Activated CD8-positive, alpha-beta T cell treated with anti-CD3 and anti-CD28 coated beads for 36 hours (primary cell): ENCODE measurements at regions not wholly inside any gene's neighbourhood (a gene's known extent, or its start where the extent isn't known, plus 50 kb on each side); places are given as distances from the start of the nearest gene placed in this dataset.
"Not testable (repeated sequence)": the region's sequence is repeated elsewhere in the genome, so short reads cannot be mapped to it uniquely, and the experiment has no call there.

Experiments used
- ATAC-seq: fragments of 200-7000 bp; cut with Tn5 transposase; one replicate; pipeline ENCODE4 v1.10.0; 2021; ENCODE audit warnings: mild to moderate bottlenecking, moderate library complexity
- CTCF ChIA-PET: fragments of 350-600 bp; sonication (Branson Sonifier 250); formaldehyde crosslinking; loops from one replicate; lab custom pipeline; 2021; ENCODE audit warnings: antibody characterized with exemption; lab: Charles Lee
- POLR2A ChIA-PET: fragments of 350-600 bp; sonication (Branson Sonifier 250); formaldehyde crosslinking; loops from one replicate; lab custom pipeline; 2021; ENCODE audit warnings: antibody characterized with exemption; lab: Charles Lee
- DNase-seq: peaks from one replicate; pipeline ENCODE4 v3.0.0-alpha.2; 2020
- H3K27ac Mint-ChIP-seq: one replicate; pipeline ENCODE4 v1.8.0; 2021; ENCODE audit warnings: mild to moderate bottlenecking, mixed read lengths
- H3K27me3 Mint-ChIP-seq: one replicate; pipeline ENCODE4 v1.8.0; 2021; ENCODE audit warnings: mixed read lengths
- H3K36me3 Mint-ChIP-seq: one replicate; pipeline ENCODE4 v1.8.0; 2021; ENCODE audit warnings: low read depth, mixed read lengths
- H3K4me1 Mint-ChIP-seq: one replicate; pipeline ENCODE4 v1.8.0; 2021; ENCODE audit warnings: low read depth, mixed read lengths
- H3K4me3 Mint-ChIP-seq: one replicate; pipeline ENCODE4 v1.8.0; 2021; ENCODE audit warnings: mild to moderate bottlenecking, moderate library complexity, mixed read lengths
- H3K9me3 Mint-ChIP-seq: one replicate; pipeline ENCODE4 v1.8.0; 2021; ENCODE audit warnings: mixed read lengths
- CTCF ChIP-seq: fragments of 200-600 bp; IDR thresholded peaks from one replicate; pipeline ENCODE4 v1.8.0; 2022; ENCODE audit warnings: antibody characterized with exemption, mild to moderate bottlenecking
- intact Hi-C: fragments of 100-400 bp; cut with micrococcal nuclease; formaldehyde crosslinking; loops from one replicate; pipeline ENCODE4 v1.10.0; 2022

- POLR2A ChIA-PET = no interaction called here
Measured at GRCh38 chr5:3446410-3446809, 149.2 kb upstream of the IRX1 start.

GRCh38 chr5:3445517-3445916 lies 150.1 kb upstream of the IRX1 start:
- H3K36me3 Mint-ChIP-seq, H3K4me1 Mint-ChIP-seq, H3K27ac Mint-ChIP-seq, CTCF ChIA-PET, intact Hi-C loops, H3K27me3 Mint-ChIP-seq, POLR2A ChIA-PET, H3K9me3 Mint-ChIP-seq, ATAC-seq, DNase-seq, H3K4me3 Mint-ChIP-seq: not testable (repeated sequence)

More at GRCh38 chr5:3446410-3446809, 149.2 kb upstream of the IRX1 start:
- Mint-ChIP-seq H3K27me3 (no peaks in the 10 kb centered on the region), H3K27ac (no peak overlapping the region), H3K36me3 (no peaks in the 10 kb centered on the region), H3K9me3 (peaks cover 5% of the 10 kb centered on the region), H3K4me1 (no peaks in the 10 kb centered on the region), H3K4me3 (no peak overlapping the region)
- intact Hi-C loops = no loop called here
- DNase-seq (no peak), ATAC-seq (no peak)
- TF ChIP-seq CTCF = no peak
- CTCF ChIA-PET = no interaction called here

GRCh38 chr5:3432135-3432534 lies 163.5 kb upstream of the IRX1 start:
- no peaks in the 10 kb centered on the region for H3K27me3 Mint-ChIP-seq
- ATAC-seq = no peak
- H3K4me3 Mint-ChIP-seq = no peak overlapping the region
- POLR2A ChIA-PET = no interaction called here
- H3K27ac Mint-ChIP-seq = no peak overlapping the region
- no peaks in the 10 kb centered on the region for H3K9me3 Mint-ChIP-seq
- CTCF ChIA-PET = no interaction called here
- no peak for DNase-seq
- intact Hi-C loops = no loop called here
- H3K4me1 Mint-ChIP-seq = no peaks in the 10 kb centered on the region
- TF ChIP-seq CTCF = no peak
- no peaks in the 10 kb centered on the region for H3K36me3 Mint-ChIP-seq

- DNase-seq (no peak), ATAC-seq (no peak)
- Mint-ChIP-seq H3K4me3 (no peak overlapping the region), H3K36me3 (no peaks in the 10 kb centered on the region), H3K27ac (no peak overlapping the region), H3K27me3 (no peaks in the 10 kb centered on the region), H3K4me1 (no peaks in the 10 kb centered on the region), H3K9me3 (no peaks in the 10 kb centered on the region)
- intact Hi-C loops = no loop called here
- no peak for TF ChIP-seq CTCF
- POLR2A ChIA-PET = no interaction called here
- CTCF ChIA-PET = no interaction called here
Measured at GRCh38 chr5:3430691-3431090, 164.9 kb upstream of the IRX1 start.

GRCh38 chr5:3429962-3430361 lies 165.7 kb upstream of the IRX1 start:
- H3K4me1 Mint-ChIP-seq = no peaks in the 10 kb centered on the region

More at GRCh38 chr5:3429962-3430361, 165.7 kb upstream of the IRX1 start:
- ChIA-PET POLR2A (no interaction called here), CTCF (interaction anchor here (0.8 kb wide), 1 partner anchor 9 kb away, joined by 3 read pairs; no protein-coding TSS in a partner anchor)
- TF ChIP-seq CTCF = no peak
- H3K9me3 Mint-ChIP-seq = no peaks in the 10 kb centered on the region
- DNase-seq = no peak
- ATAC-seq = no peak
- intact Hi-C loops = no loop called here
- no peak overlapping the region for H3K27ac Mint-ChIP-seq
- no peaks in the 10 kb centered on the region for H3K27me3 Mint-ChIP-seq
- H3K4me3 Mint-ChIP-seq = no peak overlapping the region
- no peaks in the 10 kb centered on the region for H3K36me3 Mint-ChIP-seq
